OCI-LY3 (cell line): ENCODE measurements at regions not wholly inside any gene's neighbourhood (a gene's known extent, or its start where the extent isn't known, plus 50 kb on each side); places are given as distances from the start of the nearest gene placed in this dataset.

Source experiments
- H2AFZ ChIP-seq: fragments of 200-600, 300-600 bp; shearing (Covaris generic); 2 replicates; pipeline ENCODE4 v1.6.0; 2014; ENCODE audit warnings: antibody characterized with exemption, low read depth, low read length
- H3K27ac ChIP-seq: fragments of 200-600, 300-600 bp; sonication (generic); 2 replicates; pipeline ENCODE4 v1.5.1; 2014; ENCODE audit warnings: mild to moderate bottlenecking, low read length, moderate library complexity, mixed read lengths
- H3K27me3 ChIP-seq: fragments of 200-600, 300-600 bp; sonication (generic); 2 replicates; pipeline ENCODE4 v1.6.1; 2014; ENCODE audit warnings: low read depth, low read length, mixed read lengths
- H3K36me3 ChIP-seq: fragments of 200-600, 300-600 bp; sonication (generic); replicated peaks from 2 replicates; pipeline ENCODE3; 2014; ENCODE audit warnings: low read depth, low read length, mixed read lengths
- H3K4me1 ChIP-seq: fragments of 300-600, 200-600 bp; sonication (generic); 2 replicates; pipeline ENCODE4 v1.6.1; 2014; ENCODE audit warnings: low read length, mixed read lengths
- H3K4me2 ChIP-seq: fragments of 200-600, 300-600 bp; sonication (generic); 2 replicates; pipeline ENCODE4 v1.6.1; 2014; ENCODE audit warnings: low read length, mixed read lengths
- H3K4me3 ChIP-seq: fragments of 300-600, 200-600 bp; sonication (generic); 2 replicates; pipeline ENCODE4 v1.5.1; 2014; ENCODE audit warnings: antibody characterized with exemption, mild to moderate bottlenecking, low read length, moderate library complexity
- H3K79me2 ChIP-seq: fragments of 300-600, 200-600 bp; shearing (Covaris generic); 2 replicates; pipeline ENCODE4 v1.6.1; 2014; ENCODE audit warnings: mild to moderate bottlenecking, low read length, mixed read lengths
- H3K9ac ChIP-seq: fragments of 300-600, 200-600 bp; shearing (Covaris generic); 2 replicates; pipeline ENCODE4 v1.6.0; 2014; ENCODE audit warnings: mild to moderate bottlenecking, low read length, moderate library complexity
- H3K9me3 ChIP-seq: fragments of 200-600, 300-600 bp; shearing (Covaris generic); 2 replicates; pipeline ENCODE4 v1.6.1; 2014; ENCODE audit warnings: low read length, mixed read lengths; ENCODE audit not compliant: insufficient read depth
- H4K20me1 ChIP-seq: fragments of 200-600, 300-600 bp; sonication (generic); 2 replicates; pipeline ENCODE4 v1.6.1; 2016; ENCODE audit warnings: low read length, mixed read lengths; ENCODE audit not compliant: insufficient read depth
- CTCF ChIP-seq: fragments of 200-600, 300-600 bp; sonication (generic); IDR thresholded peaks from 2 replicates; pipeline ENCODE4 v1.5.1; 2014; ENCODE audit warnings: antibody characterized with exemption, low read length, low read depth
- EZH2phosphoT487 ChIP-seq: fragments of 200-600 bp; shearing (Covaris generic); IDR thresholded peaks from 2 replicates; pipeline ENCODE4 v1.6.1; 2018; ENCODE audit warnings: antibody characterized with exemption, mixed run types, low read depth

- no peak overlapping the region for H3K4me2 ChIP-seq
- no peaks in the 10 kb centered on the region for H3K9me3 ChIP-seq
- no peak overlapping the region for H2AFZ ChIP-seq
- H3K36me3 ChIP-seq, result no peaks in the 10 kb centered on the region
- H3K27ac ChIP-seq, result no peak overlapping the region
- TF ChIP-seq CTCF (no peak), EZH2phosphoT487 (no peak)
- H3K27me3 ChIP-seq, result no peaks in the 10 kb centered on the region
- H4K20me1 ChIP-seq, result no peaks in the 10 kb centered on the region
- H3K9ac ChIP-seq, result no peak overlapping the region
- no peak overlapping the region for H3K4me3 ChIP-seq
- no peaks in the 10 kb centered on the region for H3K79me2 ChIP-seq
- peaks cover 6% of the 10 kb centered on the region for H3K4me1 ChIP-seq
These were observed 116.3 kb upstream of the ANKRD55 start for GRCh38 chr5:56349461-56349860.

GRCh38 chr5:56346741-56347535, 113.8 kb upstream of the ANKRD55 start:
- Histone ChIP-seq H3K36me3 (no peaks in the 10 kb centered on the region), H3K9me3 (no peaks in the 10 kb centered on the region), H3K4me3 (no peak overlapping the region), H3K4me1 (peaks cover 8% of the 10 kb centered on the region), H3K27me3 (no peaks in the 10 kb centered on the region), H3K27ac (no peak overlapping the region), H3K79me2 (no peaks in the 10 kb centered on the region), H3K9ac (no peak overlapping the region), H4K20me1 (no peaks in the 10 kb centered on the region), H3K4me2 (no peak overlapping the region), H2AFZ (no peak overlapping the region)
- TF ChIP-seq CTCF (no peak), EZH2phosphoT487 (no peak)

GRCh38 chr5:56346044-56346710, 113.0 kb upstream of the ANKRD55 start:
- H3K27ac ChIP-seq, result no peak overlapping the region
- TF ChIP-seq CTCF, result no peak
- TF ChIP-seq EZH2phosphoT487, result no peak
- no peaks in the 10 kb centered on the region for H3K27me3 ChIP-seq
- H4K20me1 ChIP-seq, result no peaks in the 10 kb centered on the region
- H3K9ac ChIP-seq, result no peak overlapping the region
- H2AFZ ChIP-seq, result no peak overlapping the region
- peaks cover 8% of the 10 kb centered on the region for H3K4me1 ChIP-seq
- H3K79me2 ChIP-seq, result no peaks in the 10 kb centered on the region
- no peak overlapping the region for H3K4me3 ChIP-seq
- no peak overlapping the region for H3K4me2 ChIP-seq
- no peaks in the 10 kb centered on the region for H3K9me3 ChIP-seq
- H3K36me3 ChIP-seq, result no peaks in the 10 kb centered on the region

GRCh38 chr5:56345352-56345751, 112.2 kb upstream of the ANKRD55 start:
- Histone ChIP-seq H3K79me2 (no peaks in the 10 kb centered on the region), H4K20me1 (no peaks in the 10 kb centered on the region), H2AFZ (0 out of 2 replicates have a peak overlapping the region, but pooled peaks have one; percentile 7), H3K9me3 (no peaks in the 10 kb centered on the region), H3K4me1 (peaks cover 8% of the 10 kb centered on the region), H3K4me3 (no peak overlapping the region), H3K4me2 (no peak overlapping the region), H3K27me3 (no peaks in the 10 kb centered on the region), H3K27ac (no peak overlapping the region), H3K36me3 (no peaks in the 10 kb centered on the region), H3K9ac (no peak overlapping the region)
- TF ChIP-seq CTCF, result no peak
- TF ChIP-seq EZH2phosphoT487, result no peak
